ENCODE measurements at regions not wholly inside any gene's neighbourhood (a gene's known extent, or its start where the extent isn't known, plus 50 kb on each side); places are given as distances from the start of the nearest gene placed in this dataset.

- DNase-seq: no peak
Measured at GRCh38 chr2:107393516-107393915, 433.2 kb upstream of the RGPD4 start.

- DNase-seq: no peak
Measured at GRCh38 chr2:107398683-107399082, 428.0 kb upstream of the RGPD4 start.

DNA sequence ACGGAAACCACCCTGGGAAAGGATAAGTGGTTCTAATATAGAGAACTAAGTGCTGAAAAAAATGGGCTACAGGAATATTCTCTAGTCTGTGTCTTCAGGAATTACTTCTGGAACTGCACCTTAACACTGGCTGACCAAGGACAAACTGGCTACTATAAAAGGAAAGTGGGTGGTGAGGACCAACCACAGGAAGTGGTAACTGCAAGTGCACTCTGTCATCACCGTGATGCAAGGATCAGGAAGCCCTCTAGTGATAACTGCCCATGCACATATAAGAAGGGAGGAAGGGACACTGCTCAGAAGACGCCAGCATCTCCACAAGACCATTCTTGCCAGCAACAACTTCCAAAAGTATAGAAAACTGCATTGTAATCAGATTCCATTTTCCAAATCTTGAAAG lies 424.4 kb upstream of the RGPD4 start:
- DNase-seq: no peak

GRCh38 chr2:107405261-107405660 lies 421.4 kb upstream of the RGPD4 start:
- DNase-seq: no peak

GRCh38 chr2:107407017-107407416 lies 419.7 kb upstream of the RGPD4 start:
- DNase-seq: no peak

DNA sequence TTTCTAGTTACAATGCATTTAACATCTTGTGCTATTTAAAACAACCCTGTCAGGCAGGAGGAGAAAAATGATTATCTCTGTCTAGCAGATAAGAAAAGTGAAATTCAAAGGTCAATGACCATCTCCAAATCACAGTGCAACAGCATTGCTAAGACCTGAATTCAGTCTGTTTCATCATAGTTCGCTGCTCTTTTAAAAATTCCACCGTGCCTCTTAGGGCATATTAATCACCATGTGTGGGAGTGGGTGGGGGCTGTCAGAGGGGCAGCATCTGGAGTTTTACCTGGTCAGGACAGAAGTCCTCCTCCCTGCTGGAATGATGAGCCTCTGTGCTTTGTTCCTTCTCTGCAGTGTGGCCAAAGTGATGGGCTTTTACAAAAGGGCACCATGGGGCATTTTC lies 418.7 kb upstream of the RGPD4 start:
- DNase-seq: no peak

DNA sequence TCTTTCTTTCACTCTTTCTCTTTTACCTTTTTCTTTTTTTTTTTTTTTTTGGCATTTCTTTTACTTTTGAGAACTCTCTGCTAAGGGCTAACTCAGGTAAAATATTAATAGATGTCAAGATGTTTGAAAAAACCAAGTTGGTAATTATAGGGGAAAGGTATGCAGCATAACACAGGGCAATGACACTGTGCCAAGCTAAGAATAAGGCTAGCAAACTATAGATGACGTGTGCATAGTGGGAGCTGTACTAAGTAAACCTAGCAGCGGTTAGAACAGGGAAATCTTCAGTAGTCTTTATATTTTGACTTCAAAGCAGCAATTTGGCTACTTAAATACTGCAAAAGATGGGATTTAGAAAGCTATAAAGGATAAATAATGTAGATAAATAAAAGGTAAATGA lies 415.4 kb upstream of the RGPD4 start:
- DNase-seq: no peak

DNA sequence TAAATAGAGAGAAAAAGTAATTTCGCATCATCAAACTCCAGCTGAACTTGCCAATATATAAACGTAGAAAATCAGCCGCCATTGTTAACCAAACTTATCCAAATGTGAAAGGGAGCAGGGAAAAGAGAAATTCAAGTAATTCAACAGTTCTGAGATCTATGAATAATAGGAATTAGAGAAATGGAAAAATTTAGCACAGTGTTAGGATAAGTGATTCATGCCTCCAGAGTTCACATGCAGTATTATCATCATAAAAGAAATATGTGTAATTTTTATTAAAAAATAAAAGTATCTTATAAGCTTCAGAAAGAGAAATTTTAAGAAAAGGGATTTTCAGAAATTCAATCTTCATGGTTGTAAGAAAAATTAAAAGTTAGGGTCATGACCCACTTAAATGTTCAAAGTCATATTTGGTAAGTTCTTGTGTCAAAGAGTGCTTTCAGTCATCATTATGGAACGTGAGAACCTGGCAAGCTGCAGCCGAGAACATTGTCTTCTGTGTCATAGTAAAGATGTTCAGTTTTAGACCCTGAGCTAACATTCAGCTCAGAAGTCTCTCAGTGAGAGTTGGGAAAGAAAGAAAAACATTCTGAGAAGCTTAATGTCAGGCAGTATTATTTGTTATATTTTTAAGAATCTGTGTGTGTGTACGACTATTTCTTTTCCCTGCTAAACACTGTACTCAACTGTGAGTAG lies 414.3 kb upstream of the RGPD4 start:
- DNase-seq: no peak

- no peak for DNase-seq
Measured at GRCh38 chr2:107412981-107413380, 413.7 kb upstream of the RGPD4 start.

- no peak for DNase-seq
Measured at GRCh38 chr2:107414376-107414775, 412.3 kb upstream of the RGPD4 start.

GRCh38 chr2:107418708-107419107 lies 408.0 kb upstream of the RGPD4 start:
- no peak for DNase-seq

DNA sequence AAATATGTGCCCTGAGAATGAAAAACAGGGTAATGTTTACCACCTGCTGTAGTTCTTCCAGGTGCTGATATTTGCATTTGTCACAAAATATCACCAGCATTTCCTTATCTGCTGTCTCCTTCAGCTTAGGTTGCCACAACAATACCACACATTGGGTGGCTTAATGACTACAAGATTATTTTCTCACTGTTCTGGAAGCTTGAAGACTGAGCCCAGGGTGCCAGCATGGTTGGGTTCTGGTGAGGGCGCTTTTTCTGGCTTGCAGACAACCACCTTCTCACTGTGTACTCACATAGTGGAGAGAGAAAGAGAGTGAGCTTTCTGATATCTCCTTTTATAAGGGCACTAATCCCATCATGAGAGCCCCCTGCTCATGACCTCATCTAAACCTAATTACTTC lies 407.5 kb upstream of the RGPD4 start:
- DNase-seq: no peak

DNA sequence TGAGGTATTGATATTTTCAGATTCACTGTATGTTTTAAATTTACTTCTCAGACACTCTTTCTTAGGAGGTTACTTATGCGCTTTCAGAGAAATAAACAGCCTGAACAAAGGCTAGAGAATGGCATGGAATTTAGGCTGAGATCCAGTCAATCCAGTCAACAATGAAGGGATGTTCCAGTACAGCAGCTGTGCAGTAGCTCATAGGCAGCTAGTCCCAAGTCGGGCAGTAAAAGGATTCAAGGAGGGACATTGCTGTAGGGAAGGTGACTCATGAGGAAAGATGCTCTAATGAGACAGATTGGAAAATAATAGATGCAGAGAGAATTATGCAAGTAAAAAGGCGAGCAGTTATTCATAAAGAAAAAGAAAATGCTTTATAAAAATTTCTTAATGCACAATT lies 397.9 kb upstream of the RGPD4 start:
- DNase-seq: no peak

DNA sequence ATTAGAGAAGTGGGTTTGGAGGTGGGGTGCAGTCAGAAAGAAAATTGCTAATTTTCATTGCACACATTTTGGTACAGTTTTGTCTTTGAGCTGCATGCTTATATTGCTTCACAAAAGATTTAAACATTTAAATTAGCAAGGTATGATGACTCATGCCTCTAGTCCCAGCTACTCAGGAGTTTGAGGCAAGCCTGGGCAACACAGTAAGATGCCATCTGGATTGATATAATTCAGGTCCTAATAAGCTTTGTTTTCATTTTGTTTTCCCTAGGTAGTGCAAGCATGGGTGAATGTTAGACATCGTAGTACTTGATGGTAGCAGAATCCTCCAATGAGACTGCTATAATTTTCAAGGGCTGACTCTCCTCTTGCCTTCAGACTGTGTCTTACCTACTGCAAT lies 396.7 kb upstream of the RGPD4 start:
- no peak for DNase-seq

DNA sequence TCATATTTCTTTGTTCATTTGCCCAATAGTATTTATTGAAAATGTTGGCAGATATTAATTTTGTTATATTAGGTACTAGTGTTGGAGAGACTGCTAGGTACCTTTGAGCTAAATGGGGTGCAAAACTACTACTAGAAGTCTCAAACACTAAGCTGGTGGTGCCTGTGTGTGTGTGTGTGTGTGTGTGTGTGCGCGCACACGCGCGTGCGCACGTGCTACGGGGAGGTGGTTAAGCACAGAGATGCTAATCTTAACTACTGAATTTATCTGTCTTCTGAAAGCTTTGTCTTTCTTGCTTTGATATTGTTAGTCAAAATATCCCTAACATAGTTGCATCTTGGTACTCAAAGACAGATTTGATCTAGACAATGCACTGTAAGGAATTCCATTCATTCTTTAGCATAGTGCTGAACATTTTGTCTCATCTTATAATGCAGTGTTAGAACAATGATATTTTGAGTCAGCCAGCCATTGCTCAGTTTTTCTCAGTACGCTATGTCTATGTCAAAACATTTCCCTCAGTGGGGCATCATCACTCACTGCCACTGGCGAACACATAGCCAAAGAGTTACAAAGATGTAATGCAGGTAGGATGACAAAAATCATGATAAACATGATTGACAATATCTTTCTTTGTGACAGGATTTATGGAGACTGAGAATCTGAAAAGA lies 396.0 kb upstream of the RGPD4 start:
- no peak for DNase-seq

- no peak for DNase-seq
Measured at GRCh38 chr2:107436281-107436680, 390.4 kb upstream of the RGPD4 start.

DNA sequence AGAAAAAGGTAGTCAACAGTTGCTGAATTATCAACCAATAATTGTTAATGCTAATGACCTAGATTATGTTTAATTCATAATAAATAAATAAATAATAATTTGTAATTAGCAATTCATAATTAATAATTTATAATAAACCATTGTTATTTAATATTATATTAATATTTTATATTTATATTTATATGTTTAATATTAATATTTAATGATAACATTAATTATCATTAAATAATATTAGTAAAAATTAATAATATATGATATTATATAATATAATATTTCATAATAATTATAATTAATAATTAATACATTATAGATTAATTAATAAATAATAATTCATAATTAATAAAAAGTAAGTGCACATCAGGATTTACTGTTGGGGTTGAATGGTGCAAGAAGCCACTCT lies 389.4 kb upstream of the RGPD4 start:
- no peak for DNase-seq

DNA sequence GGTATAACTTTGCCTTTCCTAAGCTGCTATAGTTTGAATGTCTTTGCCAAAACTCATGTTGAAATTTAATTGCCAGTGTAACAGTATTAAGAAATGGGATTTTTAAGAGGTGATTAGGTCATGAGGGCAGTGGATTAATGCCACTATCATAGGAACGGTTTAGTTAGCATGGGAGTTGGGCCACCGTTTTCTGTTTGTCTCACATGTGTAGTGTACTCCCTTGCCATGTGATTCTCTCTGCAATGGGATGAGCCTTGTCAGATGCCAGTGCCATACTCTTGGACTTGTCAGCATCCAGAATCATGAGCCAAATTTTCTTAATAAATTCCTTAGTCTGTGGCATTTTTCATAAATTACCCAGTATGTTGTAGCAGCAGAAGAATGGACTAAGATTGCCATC lies 388.9 kb upstream of the RGPD4 start:
- DNase-seq: no peak

DNA sequence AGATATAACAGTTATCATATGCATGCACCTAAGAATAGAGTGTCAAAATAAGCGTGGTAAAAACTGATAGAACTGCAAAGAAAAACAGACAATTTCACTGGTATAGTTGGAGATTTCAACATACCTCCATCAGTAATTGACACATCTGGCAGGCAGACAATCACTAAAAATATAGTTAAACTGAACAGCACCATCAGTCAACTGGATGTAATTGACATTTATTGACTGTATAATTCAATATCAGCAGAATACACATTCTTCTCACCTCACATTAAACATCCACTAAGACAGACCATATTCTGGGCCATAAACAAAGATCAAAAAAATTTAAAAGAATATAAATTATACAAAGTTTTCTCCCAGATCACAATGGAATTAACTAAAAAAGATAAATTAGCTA lies 378.5 kb upstream of the RGPD4 start:
- no peak for DNase-seq

GRCh38 chr2:107461301-107461700 lies 365.4 kb upstream of the RGPD4 start:
- no peak for DNase-seq

- DNase-seq: no peak
Measured at GRCh38 chr2:107462181-107462580, 364.5 kb upstream of the RGPD4 start.

DNA sequence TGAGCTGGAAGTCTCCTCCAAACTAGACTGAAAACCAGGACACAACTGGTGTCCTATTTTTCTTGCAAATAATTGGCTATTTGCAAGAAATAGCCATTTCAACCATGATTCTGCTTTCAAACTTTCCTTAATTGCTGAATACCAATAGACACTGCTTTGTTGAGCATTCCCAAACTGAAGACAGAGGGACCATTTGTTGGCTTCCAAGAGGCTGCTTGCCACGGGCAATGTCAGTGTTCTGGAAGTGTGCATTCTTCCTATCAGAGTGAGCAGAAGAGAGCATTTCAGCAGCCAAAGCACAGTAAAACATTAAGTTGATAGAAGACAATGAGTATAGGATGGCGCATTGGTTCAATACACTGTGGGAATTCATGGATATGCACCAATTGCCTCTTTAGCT lies 360.5 kb upstream of the RGPD4 start:
- DNase-seq: no peak

DNA sequence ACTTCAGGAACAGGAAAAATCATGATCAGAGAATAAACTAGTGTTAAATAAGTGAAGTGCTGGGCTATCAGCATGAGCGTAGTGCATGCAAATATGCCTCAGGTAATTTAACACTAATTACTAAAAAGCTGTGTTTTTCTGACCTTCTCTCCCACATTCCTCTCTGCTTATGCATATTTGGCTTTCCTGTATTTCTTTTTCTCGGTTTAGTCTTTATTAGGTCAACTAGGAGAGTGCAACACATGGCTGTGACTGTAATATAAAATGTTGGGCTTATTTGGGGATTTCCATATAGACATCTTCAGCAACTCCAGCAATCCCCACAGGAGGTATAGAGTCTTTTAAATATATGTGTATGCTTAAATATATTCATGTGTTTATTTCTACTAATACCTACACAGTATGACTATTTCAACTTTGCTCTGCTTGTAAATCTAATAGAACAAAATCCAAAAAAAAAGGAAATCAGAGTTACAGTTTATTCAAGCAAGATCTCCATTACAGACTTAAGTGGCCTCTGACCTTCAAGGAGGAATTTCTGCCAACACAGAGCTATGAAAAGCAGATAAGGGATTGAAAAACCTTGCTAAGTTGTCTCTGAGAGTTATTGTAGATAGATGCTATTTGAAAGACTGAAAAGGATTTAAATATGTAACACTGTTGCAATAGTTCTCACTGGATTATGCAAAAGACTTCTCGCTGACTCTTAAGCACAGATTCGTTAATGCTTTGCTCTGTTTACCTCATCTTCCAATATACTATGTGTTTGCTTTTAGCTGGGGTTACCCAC lies 359.5 kb upstream of the RGPD4 start:
- DNase-seq: no peak

DNA sequence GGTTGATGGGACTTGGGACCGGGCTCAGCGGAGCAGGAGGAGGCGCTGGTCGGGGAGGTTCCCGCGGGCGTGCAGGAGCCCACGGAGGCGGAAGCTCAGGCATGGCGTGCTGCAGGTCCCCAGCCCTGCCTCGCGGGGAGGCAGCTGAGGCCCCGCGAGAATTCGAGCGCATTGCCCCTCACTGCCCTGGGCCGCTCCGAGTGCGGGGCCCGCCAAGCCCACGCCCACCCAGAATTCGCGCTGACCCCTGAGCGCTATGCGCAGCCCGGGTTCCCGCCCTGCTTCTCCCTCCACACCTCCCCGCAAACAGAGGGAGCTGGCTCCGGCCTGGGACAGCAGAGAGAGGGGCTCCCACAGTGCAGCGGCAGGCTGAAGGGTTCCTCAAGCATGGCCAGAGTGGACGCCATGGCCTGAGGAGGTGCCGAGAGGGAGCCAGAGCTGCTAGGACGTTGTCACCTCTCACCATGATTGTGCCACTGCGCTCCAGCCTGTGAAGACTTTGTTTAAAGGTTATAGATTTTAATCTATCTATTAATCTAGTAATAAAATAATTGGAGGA lies 357.2 kb upstream of the RGPD4 start:
- DNase-seq: no peak

All from T-helper 2 cell (primary cell).